ENCODE measurements at regions not wholly inside any gene's neighbourhood (a gene's known extent, or its start where the extent isn't known, plus 50 kb on each side); places are given as distances from the start of the nearest gene placed in this dataset.
"Not testable (repeated sequence)": the region's sequence is repeated elsewhere in the genome, so short reads cannot be mapped to it uniquely, and the experiment has no call there.

GRCh38 chr4:130772966-130773365 is 1677.0 kb downstream of the C4orf33 start:
- not testable (repeated sequence) for H3K9me3 ChIP-seq (ENCODE audit: control insufficient read depth in 1 of 2, low read length in 2 of 2); H3K9ac ChIP-seq (ENCODE audit: low read depth in 1 of 2, low read length in 2 of 2); H3K27me3 ChIP-seq (ENCODE audit: control insufficient read depth in 1 of 2, insufficient read depth in 2 of 2, low read length in 2 of 2); H3K4me1 ChIP-seq (ENCODE audit: control insufficient read depth in 1 of 2, insufficient read depth in 2 of 2, low read length in 2 of 2); H3K4me3 ChIP-seq (ENCODE audit: low read depth in 1 of 2, low read length in 2 of 2); H3K27ac ChIP-seq (ENCODE audit: low read depth, low read length); H3K36me3 ChIP-seq (ENCODE audit: control insufficient read depth in 1 of 2, insufficient read depth in 2 of 2, low read length in 2 of 2)

- Histone ChIP-seq H3K27me3 (ENCODE audit: control insufficient read depth in 1 of 2, insufficient read depth in 2 of 2, low read length in 2 of 2) (no peaks in the 10 kb centered on the region), H3K27ac (ENCODE audit: low read depth, low read length) (no peak overlapping the region), H3K4me3 (ENCODE audit: low read depth in 1 of 2, low read length in 2 of 2) (no peak overlapping the region), H3K9me3 (ENCODE audit: control insufficient read depth in 1 of 2, low read length in 2 of 2) (peaks cover 0 to 1% of the 10 kb centered on the region in 2 donors), H3K36me3 (ENCODE audit: control insufficient read depth in 1 of 2, insufficient read depth in 2 of 2, low read length in 2 of 2) (no peaks in the 10 kb centered on the region), H3K9ac (ENCODE audit: low read depth in 1 of 2, low read length in 2 of 2) (no peak overlapping the region), H3K4me1 (ENCODE audit: control insufficient read depth in 1 of 2, insufficient read depth in 2 of 2, low read length in 2 of 2) (no peaks in the 10 kb centered on the region)
Observed at GRCh38 chr4:130808492-130808891, 1712.5 kb downstream of the C4orf33 start.

- Histone ChIP-seq H3K4me1 (ENCODE audit: control insufficient read depth in 1 of 2, insufficient read depth in 2 of 2, low read length in 2 of 2) (no peaks in the 10 kb centered on the region), H3K9ac (ENCODE audit: low read depth in 1 of 2, low read length in 2 of 2) (no peak overlapping the region), H3K27me3 (ENCODE audit: control insufficient read depth in 1 of 2, insufficient read depth in 2 of 2, low read length in 2 of 2) (no peaks in the 10 kb centered on the region), H3K4me3 (ENCODE audit: low read depth in 1 of 2, low read length in 2 of 2) (no peak overlapping the region), H3K9me3 (ENCODE audit: control insufficient read depth in 1 of 2, low read length in 2 of 2) (no peaks in the 10 kb centered on the region), H3K27ac (ENCODE audit: low read depth, low read length) (no peak overlapping the region), H3K36me3 (ENCODE audit: control insufficient read depth in 1 of 2, insufficient read depth in 2 of 2, low read length in 2 of 2) (no peaks in the 10 kb centered on the region)
Observed at GRCh38 chr4:130812117-130812765, 1716.3 kb downstream of the C4orf33 start.

GRCh38 chr4:130814896-130815295 is 1718.9 kb downstream of the C4orf33 start:
- Histone ChIP-seq H3K9ac (ENCODE audit: low read depth in 1 of 2, low read length in 2 of 2) (no peak overlapping the region), H3K9me3 (ENCODE audit: control insufficient read depth in 1 of 2, low read length in 2 of 2) (no peaks in the 10 kb centered on the region), H3K27me3 (ENCODE audit: control insufficient read depth in 1 of 2, insufficient read depth in 2 of 2, low read length in 2 of 2) (no peaks in the 10 kb centered on the region), H3K4me3 (ENCODE audit: low read depth in 1 of 2, low read length in 2 of 2) (no peak overlapping the region), H3K4me1 (ENCODE audit: control insufficient read depth in 1 of 2, insufficient read depth in 2 of 2, low read length in 2 of 2) (no peaks in the 10 kb centered on the region), H3K27ac (ENCODE audit: low read depth, low read length) (no peak overlapping the region), H3K36me3 (ENCODE audit: control insufficient read depth in 1 of 2, insufficient read depth in 2 of 2, low read length in 2 of 2) (no peaks in the 10 kb centered on the region)

- H3K27ac ChIP-seq (ENCODE audit: low read depth, low read length): no peak overlapping the region
- H3K4me1 ChIP-seq (ENCODE audit: control insufficient read depth in 1 of 2, insufficient read depth in 2 of 2, low read length in 2 of 2): no peaks in the 10 kb centered on the region
- H3K27me3 ChIP-seq (ENCODE audit: control insufficient read depth in 1 of 2, insufficient read depth in 2 of 2, low read length in 2 of 2): no peaks in the 10 kb centered on the region
- H3K9me3 ChIP-seq (ENCODE audit: control insufficient read depth in 1 of 2, low read length in 2 of 2): no peaks in the 10 kb centered on the region
- H3K9ac ChIP-seq (ENCODE audit: low read depth in 1 of 2, low read length in 2 of 2): no peak overlapping the region
- H3K4me3 ChIP-seq (ENCODE audit: low read depth in 1 of 2, low read length in 2 of 2): no peak overlapping the region
- no peaks in the 10 kb centered on the region for H3K36me3 ChIP-seq (ENCODE audit: control insufficient read depth in 1 of 2, insufficient read depth in 2 of 2, low read length in 2 of 2)
Observed at GRCh38 chr4:130820448-130820847, 1724.5 kb downstream of the C4orf33 start.

GRCh38 chr4:130825284-130825683 is 1729.3 kb downstream of the C4orf33 start:
- Histone ChIP-seq H3K9ac (ENCODE audit: low read depth in 1 of 2, low read length in 2 of 2) (no peak overlapping the region), H3K36me3 (ENCODE audit: control insufficient read depth in 1 of 2, insufficient read depth in 2 of 2, low read length in 2 of 2) (no peaks in the 10 kb centered on the region), H3K4me3 (ENCODE audit: low read depth in 1 of 2, low read length in 2 of 2) (no peak overlapping the region), H3K9me3 (ENCODE audit: control insufficient read depth in 1 of 2, low read length in 2 of 2) (no peaks in the 10 kb centered on the region), H3K4me1 (ENCODE audit: control insufficient read depth in 1 of 2, insufficient read depth in 2 of 2, low read length in 2 of 2) (no peaks in the 10 kb centered on the region), H3K27ac (ENCODE audit: low read depth, low read length) (no peak overlapping the region), H3K27me3 (ENCODE audit: control insufficient read depth in 1 of 2, insufficient read depth in 2 of 2, low read length in 2 of 2) (no peaks in the 10 kb centered on the region)

GRCh38 chr4:130850019-130850524 is 1754.1 kb downstream of the C4orf33 start:
- Histone ChIP-seq H3K4me1 (ENCODE audit: control insufficient read depth in 1 of 2, insufficient read depth in 2 of 2, low read length in 2 of 2) (no peaks in the 10 kb centered on the region), H3K9me3 (ENCODE audit: control insufficient read depth in 1 of 2, low read length in 2 of 2) (peaks cover 0 to 6% of the 10 kb centered on the region in 2 donors), H3K36me3 (ENCODE audit: control insufficient read depth in 1 of 2, insufficient read depth in 2 of 2, low read length in 2 of 2) (no peaks in the 10 kb centered on the region), H3K9ac (ENCODE audit: low read depth in 1 of 2, low read length in 2 of 2) (no peak overlapping the region), H3K27me3 (ENCODE audit: control insufficient read depth in 1 of 2, insufficient read depth in 2 of 2, low read length in 2 of 2) (no peaks in the 10 kb centered on the region), H3K27ac (ENCODE audit: low read depth, low read length) (no peak overlapping the region), H3K4me3 (ENCODE audit: low read depth in 1 of 2, low read length in 2 of 2) (no peak overlapping the region)

- Histone ChIP-seq H3K27ac (ENCODE audit: low read depth, low read length) (no peak overlapping the region), H3K9ac (ENCODE audit: low read depth in 1 of 2, low read length in 2 of 2) (no peak overlapping the region), H3K27me3 (ENCODE audit: control insufficient read depth in 1 of 2, insufficient read depth in 2 of 2, low read length in 2 of 2) (no peaks in the 10 kb centered on the region), H3K36me3 (ENCODE audit: control insufficient read depth in 1 of 2, insufficient read depth in 2 of 2, low read length in 2 of 2) (no peaks in the 10 kb centered on the region), H3K9me3 (ENCODE audit: control insufficient read depth in 1 of 2, low read length in 2 of 2) (peaks cover 0 to 8% of the 10 kb centered on the region in 2 donors), H3K4me1 (ENCODE audit: control insufficient read depth in 1 of 2, insufficient read depth in 2 of 2, low read length in 2 of 2) (no peaks in the 10 kb centered on the region), H3K4me3 (ENCODE audit: low read depth in 1 of 2, low read length in 2 of 2) (no peak overlapping the region)
Observed at GRCh38 chr4:130851107-130851506, 1755.2 kb downstream of the C4orf33 start.

GRCh38 chr4:130851932-130852331 is 1756.0 kb downstream of the C4orf33 start:
- peaks cover 0 to 8% of the 10 kb centered on the region in 2 donors for H3K9me3 ChIP-seq (ENCODE audit: control insufficient read depth in 1 of 2, low read length in 2 of 2)
- H3K4me3 ChIP-seq (ENCODE audit: low read depth in 1 of 2, low read length in 2 of 2): no peak overlapping the region
- H3K27ac ChIP-seq (ENCODE audit: low read depth, low read length): no peak overlapping the region
- H3K36me3 ChIP-seq (ENCODE audit: control insufficient read depth in 1 of 2, insufficient read depth in 2 of 2, low read length in 2 of 2): no peaks in the 10 kb centered on the region
- no peaks in the 10 kb centered on the region for H3K27me3 ChIP-seq (ENCODE audit: control insufficient read depth in 1 of 2, insufficient read depth in 2 of 2, low read length in 2 of 2)
- H3K9ac ChIP-seq (ENCODE audit: low read depth in 1 of 2, low read length in 2 of 2): no peak overlapping the region
- no peaks in the 10 kb centered on the region for H3K4me1 ChIP-seq (ENCODE audit: control insufficient read depth in 1 of 2, insufficient read depth in 2 of 2, low read length in 2 of 2)

- no peaks in the 10 kb centered on the region for H3K27me3 ChIP-seq (ENCODE audit: control insufficient read depth in 1 of 2, insufficient read depth in 2 of 2, low read length in 2 of 2)
- H3K36me3 ChIP-seq (ENCODE audit: control insufficient read depth in 1 of 2, insufficient read depth in 2 of 2, low read length in 2 of 2): no peaks in the 10 kb centered on the region
- no peak overlapping the region for H3K27ac ChIP-seq (ENCODE audit: low read depth, low read length)
- H3K4me1 ChIP-seq (ENCODE audit: control insufficient read depth in 1 of 2, insufficient read depth in 2 of 2, low read length in 2 of 2): no peaks in the 10 kb centered on the region
- H3K4me3 ChIP-seq (ENCODE audit: low read depth in 1 of 2, low read length in 2 of 2): no peak overlapping the region
- no peak overlapping the region for H3K9ac ChIP-seq (ENCODE audit: low read depth in 1 of 2, low read length in 2 of 2)
- peaks cover 0 to 8% of the 10 kb centered on the region in 2 donors for H3K9me3 ChIP-seq (ENCODE audit: control insufficient read depth in 1 of 2, low read length in 2 of 2)
Observed at GRCh38 chr4:130855533-130855932, 1759.6 kb downstream of the C4orf33 start.
